Renal cortex interstitium (tissue), 11 donors: ENCODE measurements at regions not wholly inside any gene's neighbourhood (a gene's known extent, or its start where the extent isn't known, plus 50 kb on each side); places are given as distances from the start of the nearest gene placed in this dataset.
A peak's percentile ranks its signal among the peaks of the same experiment; 100 is the strongest.

Experiments
- DNase-seq, 11 donors: peaks; one replicate each; pipeline ENCODE4 v3.0.0-alpha.2; 2013; ENCODE audit warnings: low read depth in 9 of 11, low spot score in 4 of 11; ENCODE audit errors: extremely low read depth in 1 of 11

- DNase-seq: no peak
Observed at GRCh38 chrX:122667667-122668066, 516.4 kb upstream of the GRIA3 start.

DNA sequence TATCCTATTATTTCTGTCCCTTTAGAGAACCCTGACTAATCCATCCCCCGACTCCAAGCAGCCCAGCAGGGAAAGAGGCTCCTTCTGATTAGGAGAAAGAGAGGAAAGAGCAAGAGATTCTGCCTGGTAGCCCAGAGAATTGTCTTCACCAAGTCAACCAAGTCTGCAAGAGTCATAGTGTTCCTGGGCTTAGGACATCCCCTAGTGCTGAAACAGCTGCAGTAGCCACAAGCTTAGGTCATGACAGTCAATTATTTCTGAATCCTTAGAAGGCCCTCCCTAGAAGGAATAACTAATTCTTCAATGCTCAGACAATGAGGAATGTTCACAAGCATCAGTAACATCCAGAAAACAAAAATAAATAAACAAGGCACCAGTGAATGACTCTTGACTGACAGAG, 480.3 kb upstream of the GRIA3 start:
- DNase-seq: no peak

DNA sequence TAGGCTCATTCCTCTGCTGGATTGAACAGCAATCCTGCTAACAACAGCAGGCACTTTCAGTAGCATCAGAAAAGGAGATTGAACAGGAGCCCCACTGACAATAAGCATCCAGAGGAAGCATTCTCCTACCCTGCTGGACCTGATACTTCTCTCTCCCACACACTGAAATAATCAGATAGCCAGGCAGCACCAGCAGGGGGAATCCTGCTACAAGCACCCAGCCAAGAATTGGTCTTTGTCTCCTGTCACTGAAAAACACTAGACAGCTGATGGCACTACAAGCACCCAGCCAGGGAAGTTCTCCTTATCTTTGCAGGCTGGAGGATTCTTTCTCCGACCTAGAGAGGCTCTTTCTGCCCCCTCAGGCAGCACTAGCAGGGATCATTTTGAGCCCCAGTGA, 444.3 kb upstream of the GRIA3 start:
- no peak for DNase-seq

- DNase-seq: no peak
Observed at GRCh38 chrX:122770581-122770980, 413.5 kb upstream of the GRIA3 start.

DNA sequence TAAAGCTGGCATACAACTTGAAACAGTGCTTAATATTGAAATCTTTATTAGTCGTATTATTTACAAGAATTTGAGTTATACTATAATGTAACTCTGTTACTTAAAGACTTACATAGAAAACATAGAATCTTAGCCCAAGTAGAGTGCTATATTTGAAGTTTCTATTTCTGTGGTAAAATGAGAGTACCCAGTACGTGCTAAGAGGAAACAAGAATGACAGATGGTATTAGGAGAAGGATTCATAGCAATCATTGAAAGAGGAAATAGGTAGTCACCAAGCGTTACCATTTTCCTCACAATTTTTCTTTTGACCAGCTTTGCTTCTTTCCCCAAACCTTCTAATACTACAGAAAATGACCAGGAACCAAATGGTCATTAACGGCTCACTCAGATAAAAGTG, 412.1 kb upstream of the GRIA3 start:
- DNase-seq: no peak

DNA sequence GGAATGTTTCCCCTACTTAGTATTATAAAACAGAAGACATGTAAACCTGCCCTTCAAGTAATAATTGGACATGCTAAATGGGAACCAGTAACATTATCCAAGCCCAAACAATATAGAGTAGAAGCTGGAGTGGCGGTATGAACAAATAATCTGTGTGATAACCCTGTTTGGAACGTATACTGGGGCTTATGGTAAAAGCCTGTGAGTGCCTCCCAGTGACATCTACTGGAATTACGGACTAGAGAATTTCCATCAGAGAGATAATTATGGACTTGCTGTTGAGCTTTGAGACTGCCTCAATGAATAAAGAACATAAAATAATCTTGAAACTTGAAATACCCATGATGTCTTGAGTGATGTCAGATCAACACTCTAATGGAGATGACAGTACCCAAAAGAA, 406.3 kb upstream of the GRIA3 start:
- DNase-seq: no peak

GRCh38 chrX:122783918-122784317, 400.2 kb upstream of the GRIA3 start:
- no peak for DNase-seq

GRCh38 chrX:122787231-122787630, 396.8 kb upstream of the GRIA3 start:
- peak in 2 of 11 donors; percentile 1 to 6 for DNase-seq

DNA sequence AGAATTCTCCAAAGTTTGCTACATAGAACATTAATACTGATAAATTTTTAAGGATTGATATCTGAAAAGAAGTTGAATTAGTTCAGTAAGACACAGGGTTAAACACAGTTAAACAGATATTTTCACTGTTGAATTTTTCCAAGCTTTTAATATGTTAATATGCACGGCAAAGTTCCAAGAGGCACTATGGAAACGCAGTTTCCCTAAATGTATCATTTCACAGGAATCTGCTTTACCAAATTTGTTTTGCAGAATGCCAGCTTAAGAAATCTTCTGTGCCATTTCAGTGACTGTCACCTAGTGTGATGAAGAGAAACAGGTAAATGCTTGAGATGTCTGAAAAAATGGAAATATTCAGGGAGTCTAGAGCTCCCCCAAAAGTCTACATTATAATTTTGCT, 395.9 kb upstream of the GRIA3 start:
- no peak for DNase-seq

DNA sequence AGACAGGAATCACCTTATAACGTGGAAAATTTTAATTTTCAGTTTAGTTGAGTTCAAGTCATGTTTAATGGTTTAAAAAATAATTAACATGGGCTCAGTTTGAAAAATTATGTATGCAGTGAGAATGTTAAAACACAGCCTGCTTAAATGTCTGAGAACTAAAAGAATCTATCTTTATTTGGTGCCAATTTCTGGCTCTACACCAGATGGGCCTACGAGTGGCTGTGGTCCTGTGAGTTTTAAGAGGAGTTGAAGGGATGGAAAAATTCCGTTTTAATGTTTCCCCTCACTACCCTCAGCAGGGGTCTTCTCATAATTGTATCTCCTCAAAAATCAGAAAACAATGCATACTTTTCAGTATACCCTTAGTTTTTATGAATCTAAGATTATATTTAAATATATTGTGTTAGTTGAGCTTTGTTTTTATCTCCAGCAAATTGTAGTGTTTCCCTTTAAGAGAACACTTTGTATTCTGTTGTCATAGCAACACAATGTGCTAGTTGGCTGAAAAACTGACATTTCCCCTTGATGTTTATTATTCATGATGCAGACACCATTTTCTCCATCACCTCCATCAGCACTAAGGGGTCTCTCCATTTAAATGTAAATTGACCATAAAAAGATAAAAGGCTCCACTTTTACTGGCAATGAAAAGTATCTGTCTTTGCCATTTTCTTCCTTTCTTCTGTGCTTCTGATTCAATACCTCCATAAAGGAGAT, 393.5 kb upstream of the GRIA3 start:
- no peak for DNase-seq

DNA sequence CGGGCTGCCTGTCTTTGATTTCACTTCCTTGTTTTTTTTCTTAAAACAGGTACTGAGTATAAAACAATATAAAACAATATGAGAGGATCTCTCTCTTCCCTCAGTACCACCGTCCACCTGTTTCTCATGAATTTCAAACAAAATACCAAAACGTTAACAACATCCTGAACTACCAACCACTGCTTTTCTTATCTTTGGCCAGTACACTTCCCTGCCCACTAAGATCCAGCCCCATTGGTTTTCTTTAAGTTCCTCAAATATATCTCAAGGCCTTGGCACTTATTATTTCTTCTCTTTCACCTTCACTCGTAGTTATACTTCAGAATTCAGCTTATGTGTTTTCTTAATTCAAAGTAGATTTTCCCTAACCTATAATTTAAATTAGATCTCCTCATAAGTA, 370.2 kb upstream of the GRIA3 start:
- DNase-seq: no peak

DNA sequence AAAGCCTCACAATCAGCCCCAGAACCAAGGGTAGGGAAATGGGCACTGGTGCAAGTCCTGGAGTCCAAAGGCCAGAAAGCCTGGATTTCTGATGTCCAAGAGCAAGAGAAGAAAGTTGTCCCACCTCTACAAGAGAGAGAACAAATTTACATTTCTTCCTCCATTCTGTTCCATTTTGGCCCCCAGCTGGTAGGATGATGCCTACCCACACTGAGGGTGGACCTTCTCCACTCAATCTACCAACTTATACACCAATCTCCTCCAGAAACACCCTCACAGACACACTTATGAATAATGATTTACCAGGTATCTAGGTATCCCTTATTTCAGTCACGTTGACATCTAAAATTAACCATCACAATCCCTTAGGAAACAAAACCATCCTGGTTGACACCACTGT, 367.8 kb upstream of the GRIA3 start:
- no peak for DNase-seq

GRCh38 chrX:122817321-122817955, 366.6 kb upstream of the GRIA3 start:
- DNase-seq: no peak

DNA sequence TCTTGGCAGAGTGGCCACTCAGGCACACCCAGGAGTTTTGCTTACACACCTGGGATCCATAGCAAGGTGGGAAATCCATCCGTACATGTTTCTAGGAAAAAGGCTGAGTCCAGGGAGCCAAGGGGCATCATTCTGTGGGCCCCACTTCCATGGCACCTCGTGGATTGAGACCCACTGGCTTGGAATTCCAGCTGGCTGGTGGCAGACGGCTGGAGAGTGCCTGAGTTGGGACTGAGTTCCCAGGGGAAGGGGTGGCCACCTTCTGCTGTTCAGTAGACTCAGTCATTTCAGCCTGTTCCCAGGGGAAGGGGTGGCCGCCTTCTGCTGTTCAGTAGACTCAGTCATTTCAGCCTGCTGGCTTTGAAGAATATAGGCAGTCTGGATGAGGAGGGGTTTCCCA, 366.0 kb upstream of the GRIA3 start:
- DNase-seq: no peak

DNA sequence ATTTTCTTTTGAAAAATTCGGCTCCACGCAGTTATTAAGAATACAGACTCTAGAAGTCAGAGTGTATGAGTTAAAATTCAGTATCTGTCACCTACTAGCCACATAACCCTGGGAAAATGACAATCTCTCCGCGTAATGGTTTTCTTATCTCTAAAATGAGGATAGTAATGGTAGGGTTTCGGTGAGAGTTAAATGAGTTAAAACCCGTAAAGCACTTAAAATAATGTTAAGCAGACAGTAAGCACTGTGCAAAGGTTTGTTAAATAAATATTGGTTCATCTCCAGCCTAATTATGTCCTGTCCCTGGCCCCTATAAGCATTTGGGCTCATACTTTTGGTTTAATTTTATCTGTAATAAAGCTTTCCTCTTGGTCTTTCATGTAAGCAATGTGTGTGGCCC, 350.8 kb upstream of the GRIA3 start:
- no peak for DNase-seq

- DNase-seq: no peak
Observed at GRCh38 chrX:122835886-122836285, 348.2 kb upstream of the GRIA3 start.

DNA sequence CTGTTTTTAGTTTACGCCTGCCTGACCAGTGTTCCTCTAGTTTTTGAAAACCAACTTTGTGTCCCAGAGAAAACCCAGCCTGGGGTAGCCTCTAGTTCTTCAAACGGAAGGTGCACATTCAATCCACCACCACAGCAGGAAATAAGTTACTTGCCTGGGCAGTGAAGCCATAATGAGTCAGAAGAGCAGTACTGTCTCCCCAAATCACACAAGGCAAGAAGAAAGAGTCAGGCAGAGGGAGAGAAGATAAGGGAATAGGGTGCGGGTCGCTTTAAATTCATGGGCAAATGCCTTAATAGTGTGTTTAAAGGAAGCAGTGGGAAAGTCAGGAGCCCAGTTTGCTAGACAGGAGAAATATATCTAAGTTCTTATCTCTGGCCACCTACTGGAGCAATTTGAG, 333.8 kb upstream of the GRIA3 start:
- no peak for DNase-seq

- no peak for DNase-seq
Observed at GRCh38 chrX:122856205-122856604, 327.9 kb upstream of the GRIA3 start.

- DNase-seq: no peak
Observed at GRCh38 chrX:122857734-122858133, 326.3 kb upstream of the GRIA3 start.

GRCh38 chrX:122863067-122863466, 321.0 kb upstream of the GRIA3 start:
- no peak for DNase-seq

GRCh38 chrX:122866532-122866931, 317.5 kb upstream of the GRIA3 start:
- DNase-seq: no peak
